ENCODE measurements at regions not wholly inside any gene's neighbourhood (a gene's known extent, or its start where the extent isn't known, plus 50 kb on each side); places are given as distances from the start of the nearest gene placed in this dataset.

GRCh38 chr3:68648494-68648893, 283.9 kb downstream of the TAFA4 start:
- H3K36me3 ChIP-seq = no peaks in the 10 kb centered on the region
- DNase-seq (ENCODE audit: low spot score in 2 of 2) = no peak
- no peak overlapping the region for H3K4me3 ChIP-seq
- no peaks in the 10 kb centered on the region for H3K27me3 ChIP-seq
- 86 to 87% methylated on average over 2 of the region's 2 CpGs for WGBS, 2 donors
- H3K4me1 ChIP-seq = no peaks in the 10 kb centered on the region
- H3K27ac ChIP-seq = no peak overlapping the region
- no peak for TF ChIP-seq CTCF (IDR thresholded peaks at IDR 0.05)
- no peak for TF ChIP-seq POLR2A (IDR thresholded peaks at IDR 0.05)
- TF ChIP-seq EP300 (IDR thresholded peaks at IDR 0.05) = no peak
- H3K9me3 ChIP-seq = no peaks in the 10 kb centered on the region

- Histone ChIP-seq H3K4me1 (no peaks in the 10 kb centered on the region), H3K4me3 (no peak overlapping the region), H3K9me3 (peaks cover 0 to 3% (median 0%) of the 10 kb centered on the region in 4 donors), H3K27me3 (no peaks in the 10 kb centered on the region), H3K27ac (no peak overlapping the region), H3K36me3 (no peaks in the 10 kb centered on the region)
- WGBS, 2 donors = 29 to 35% methylated on average over 7 of the region's 7 CpGs
- TF ChIP-seq CTCF (IDR thresholded peaks at IDR 0.05) (no peak), POLR2A (IDR thresholded peaks at IDR 0.05) (no peak), EP300 (IDR thresholded peaks at IDR 0.05) (no peak)
- DNase-seq (ENCODE audit: low spot score in 2 of 2) = no peak
These were observed 300.3 kb downstream of the TAFA4 start for GRCh38 chr3:68631850-68632545.

- WGBS, 2 donors = 93% methylated on average over 5 to 6 of the region's 6 CpGs
- no peaks in the 10 kb centered on the region for H3K36me3 ChIP-seq
- H3K27ac ChIP-seq = no peak overlapping the region
- no peaks in the 10 kb centered on the region for H3K9me3 ChIP-seq
- TF ChIP-seq EP300 (IDR thresholded peaks at IDR 0.05) (no peak), CTCF (IDR thresholded peaks at IDR 0.05) (no peak), POLR2A (IDR thresholded peaks at IDR 0.05) (no peak)
- H3K4me3 ChIP-seq = no peak overlapping the region
- DNase-seq (ENCODE audit: low spot score in 2 of 2) = no peak
- H3K4me1 ChIP-seq = no peaks in the 10 kb centered on the region
- H3K27me3 ChIP-seq = no peaks in the 10 kb centered on the region
These were observed 312.1 kb downstream of the TAFA4 start for GRCh38 chr3:68620211-68620610.

GRCh38 chr3:68614087-68614486, 318.3 kb downstream of the TAFA4 start:
- Histone ChIP-seq H3K27ac (no peak overlapping the region), H3K4me1 (no peaks in the 10 kb centered on the region), H3K36me3 (no peaks in the 10 kb centered on the region), H3K4me3 (no peak overlapping the region), H3K27me3 (no peaks in the 10 kb centered on the region), H3K9me3 (peaks cover 0 to 13% (median 0%) of the 10 kb centered on the region in 4 donors)
- DNase-seq (ENCODE audit: low spot score in 2 of 2) = no peak
- WGBS, 2 donors = 93 to 94% methylated on average over 6 of the region's 6 CpGs
- TF ChIP-seq POLR2A (IDR thresholded peaks at IDR 0.05) = no peak
- TF ChIP-seq CTCF (IDR thresholded peaks at IDR 0.05) = no peak
- TF ChIP-seq EP300 (IDR thresholded peaks at IDR 0.05) = no peak

GRCh38 chr3:68571321-68571720, 361.0 kb downstream of the TAFA4 start:
- Histone ChIP-seq H3K27ac (no peak overlapping the region), H3K27me3 (no peaks in the 10 kb centered on the region), H3K36me3 (no peaks in the 10 kb centered on the region), H3K4me1 (no peaks in the 10 kb centered on the region), H3K4me3 (no peak overlapping the region), H3K9me3 (peaks cover 0 to 3% (median 0%) of the 10 kb centered on the region in 4 donors)
- no peak for TF ChIP-seq POLR2A (IDR thresholded peaks at IDR 0.05)
- DNase-seq (ENCODE audit: low spot score in 2 of 2) = no peak
- WGBS, 2 donors = 80 to 85% methylated on average over 2 of the region's 2 CpGs

Measured in tibial nerve (tissue), 4 donors.